CD14-positive monocyte (primary cell): ENCODE measurements at regions not wholly inside any gene's neighbourhood (a gene's known extent, or its start where the extent isn't known, plus 50 kb on each side); places are given as distances from the start of the nearest gene placed in this dataset.

Experiments
- DNase-seq, 3 donors: peaks; one replicate each; pipeline ENCODE4 v3.0.0-alpha.2; 2011 to 2022
- H2AFZ ChIP-seq: 2 replicates; pipeline ENCODE4 v1.6.0; 2012; ENCODE audit warnings: mild to moderate bottlenecking, low read depth, low read length, inconsistent platforms; ENCODE audit not compliant: insufficient read depth, poor library complexity, severe bottlenecking
- H3K27ac ChIP-seq, 2 donors: 1 replicate in 1 of 2; 2 replicates in 1 of 2; pipeline ENCODE4 v1.5.1; 2012 to 2013; ENCODE audit warnings: low read length in 2 of 2, control low read depth in 1 of 2, inconsistent platforms in 1 of 2, low read depth in 1 of 2, mild to moderate bottlenecking in 1 of 2
- H3K27me3 ChIP-seq, 2 donors: one replicate each; pipeline versions ENCODE4 v1.6.0 to v1.6.1; 2011 to 2013; ENCODE audit warnings: low read length in 2 of 2; ENCODE audit not compliant: control insufficient read depth in 2 of 2, insufficient read depth in 2 of 2
- H3K36me3 ChIP-seq, 2 donors: replicated peaks in 1 of 2; 1 replicate in 1 of 2; 2 replicates in 1 of 2; pipeline versions ENCODE4 v1.5.1 to v1.6.1; 2012 to 2013; ENCODE audit warnings: low read length in 2 of 2, control low read depth in 1 of 2, inconsistent platforms in 1 of 2, mild to moderate bottlenecking in 1 of 2; ENCODE audit not compliant: insufficient read depth in 2 of 2, control insufficient read depth in 1 of 2
- H3K4me1 ChIP-seq, 2 donors: 1 replicate in 1 of 2; 2 replicates in 1 of 2; pipeline versions ENCODE4 v1.5.1 to v1.6.1; 2012 to 2013; ENCODE audit warnings: low read length in 2 of 2, control low read depth in 1 of 2, inconsistent platforms in 1 of 2, mild to moderate bottlenecking in 1 of 2, moderate library complexity in 1 of 2; ENCODE audit not compliant: insufficient read depth in 2 of 2, control insufficient read depth in 1 of 2
- H3K4me2 ChIP-seq: replicated peaks from 2 replicates; pipeline ENCODE3; 2012; ENCODE audit warnings: low read length, moderate library complexity, mild to moderate bottlenecking; ENCODE audit not compliant: poor library complexity, severe bottlenecking; ENCODE audit errors: extremely low read depth
- H3K4me3 ChIP-seq, 3 experiments: fragments of 200-600 bp in 1 of 3; sonication (generic) in 1 of 3; replicated peaks in 1 of 3; 1 replicate in 2 of 3; 2 replicates in 1 of 3; pipeline ENCODE4 v1.5.1; 2011 to 2013; ENCODE audit warnings: low read length in 3 of 3, mild to moderate bottlenecking in 3 of 3, control low read depth in 2 of 3, low read depth in 2 of 3, inconsistent platforms in 1 of 3, moderate library complexity in 1 of 3
- H3K79me2 ChIP-seq: 2 replicates; pipeline ENCODE4 v1.6.0; 2012; ENCODE audit warnings: mild to moderate bottlenecking, control low read depth, inconsistent platforms, low read length, moderate library complexity; ENCODE audit not compliant: insufficient read depth
- H3K9ac ChIP-seq: 2 replicates; pipeline ENCODE4 v1.6.0; 2017; ENCODE audit warnings: low read length, mild to moderate bottlenecking; ENCODE audit not compliant: insufficient read depth, poor library complexity, severe bottlenecking
- H3K9me3 ChIP-seq, 2 donors: replicated peaks in 1 of 2; 1 replicate in 1 of 2; 2 replicates in 1 of 2; pipeline versions ENCODE4 v1.5.1 to v1.6.1; 2012 to 2013; ENCODE audit warnings: low read length in 2 of 2, control low read depth in 1 of 2; ENCODE audit not compliant: control insufficient read depth in 1 of 2, insufficient read depth in 1 of 2
- H4K20me1 ChIP-seq: 2 replicates; pipeline ENCODE4 v1.6.0; 2012; ENCODE audit warnings: mild to moderate bottlenecking, low read length, control low read depth, moderate library complexity; ENCODE audit not compliant: insufficient read depth
- H3K27ac Mint-ChIP-seq, 7 donors: one replicate each; pipeline ENCODE4 v1.8.0; 2020; ENCODE audit warnings: mild to moderate bottlenecking in 7 of 7, mixed read lengths in 7 of 7, moderate library complexity in 6 of 7, inconsistent platforms in 2 of 7
- H3K27me3 Mint-ChIP-seq, 3 donors: one replicate each; pipeline ENCODE4 v1.8.0; 2021 to 2022; ENCODE audit warnings: low read depth in 3 of 3, mild to moderate bottlenecking in 3 of 3, mixed read lengths in 3 of 3, moderate library complexity in 3 of 3, inconsistent platforms in 1 of 3
- H3K36me3 Mint-ChIP-seq, 2 donors: one replicate each; pipeline ENCODE4 v1.8.0; 2020; ENCODE audit warnings: mixed read lengths in 2 of 2, inconsistent platforms in 1 of 2, mild to moderate bottlenecking in 1 of 2
- H3K4me1 Mint-ChIP-seq: one replicate; pipeline ENCODE4 v1.8.0; 2020; ENCODE audit warnings: mild to moderate bottlenecking, mixed read lengths
- H3K4me3 Mint-ChIP-seq, 2 donors: one replicate each; pipeline ENCODE4 v1.8.0; 2020; ENCODE audit warnings: mild to moderate bottlenecking in 2 of 2, mixed read lengths in 2 of 2, moderate library complexity in 1 of 2
- H3K9me3 Mint-ChIP-seq, 7 donors: one replicate each; pipeline ENCODE4 v1.8.0; 2020 to 2022; ENCODE audit warnings: mixed read lengths in 7 of 7, mild to moderate bottlenecking in 6 of 7, moderate library complexity in 6 of 7, inconsistent platforms in 2 of 7
- WGBS: methylation state at CpG from one replicate; pipeline ENCODE4 v1.1.5; 2013; ENCODE audit warnings: missing lambda C conversion rate; ENCODE audit not compliant: insufficient coverage; 5-methylcytosine and 5-hydroxymethylcytosine counted together
- intact Hi-C, 2 donors: fragments of 100-400 bp; cut with micrococcal nuclease; formaldehyde crosslinking; loops; one replicate each; pipeline versions ENCODE4 v1.15.0 to v1.15.1; 2023
- TF ChIP-seq, protein P1 (sequence below): fragments of 200-600 bp; IDR thresholded peaks from one replicate; pipeline ENCODE4 v1.8.0; 2022; ENCODE audit warnings: antibody characterized with exemption, mild to moderate bottlenecking

DNA sequence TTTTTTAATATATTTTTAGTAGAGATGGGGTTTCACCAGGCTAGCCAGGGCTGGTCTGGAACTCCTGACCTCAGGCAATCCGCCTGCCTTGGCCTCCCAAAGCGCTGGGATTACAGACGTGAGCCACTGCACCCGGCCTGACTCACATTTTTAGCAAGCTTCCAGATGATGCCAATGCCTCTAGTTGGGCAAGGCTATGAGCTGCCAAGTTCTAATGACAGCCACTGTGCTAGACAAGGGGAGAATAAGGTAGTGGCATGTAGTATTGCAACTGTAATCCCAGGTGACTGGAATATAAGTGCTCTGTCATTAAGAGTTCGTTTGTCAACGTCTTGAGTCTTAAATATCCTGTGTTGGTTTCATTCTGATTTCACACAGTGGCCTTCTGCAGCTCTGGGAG, 96.7 kb downstream of the SLIT2 start:
- Mint-ChIP-seq H3K36me3 (no peaks in the 10 kb centered on the region), H3K9me3 (peaks cover 0 to 3% (median 0%) of the 10 kb centered on the region in 7 donors), H3K27me3 (no peaks in the 10 kb centered on the region), H3K4me1 (no peaks in the 10 kb centered on the region), H3K27ac (no peak overlapping the region), H3K4me3 (no peak overlapping the region)
- Histone ChIP-seq H2AFZ (no peak overlapping the region), H3K79me2 (no peaks in the 10 kb centered on the region), H3K27me3 (no peaks in the 10 kb centered on the region), H3K9ac (no peak overlapping the region), H3K4me1 (no peaks in the 10 kb centered on the region), H3K36me3 (no peaks in the 10 kb centered on the region), H3K9me3 (no peaks in the 10 kb centered on the region), H3K4me3 (no peak overlapping the region), H3K27ac (no peak overlapping the region), H3K4me2 (no peak overlapping the region), H4K20me1 (no peaks in the 10 kb centered on the region)
- intact Hi-C loops: no loop called here
- no peak for DNase-seq
- TF ChIP-seq, protein P1, sequence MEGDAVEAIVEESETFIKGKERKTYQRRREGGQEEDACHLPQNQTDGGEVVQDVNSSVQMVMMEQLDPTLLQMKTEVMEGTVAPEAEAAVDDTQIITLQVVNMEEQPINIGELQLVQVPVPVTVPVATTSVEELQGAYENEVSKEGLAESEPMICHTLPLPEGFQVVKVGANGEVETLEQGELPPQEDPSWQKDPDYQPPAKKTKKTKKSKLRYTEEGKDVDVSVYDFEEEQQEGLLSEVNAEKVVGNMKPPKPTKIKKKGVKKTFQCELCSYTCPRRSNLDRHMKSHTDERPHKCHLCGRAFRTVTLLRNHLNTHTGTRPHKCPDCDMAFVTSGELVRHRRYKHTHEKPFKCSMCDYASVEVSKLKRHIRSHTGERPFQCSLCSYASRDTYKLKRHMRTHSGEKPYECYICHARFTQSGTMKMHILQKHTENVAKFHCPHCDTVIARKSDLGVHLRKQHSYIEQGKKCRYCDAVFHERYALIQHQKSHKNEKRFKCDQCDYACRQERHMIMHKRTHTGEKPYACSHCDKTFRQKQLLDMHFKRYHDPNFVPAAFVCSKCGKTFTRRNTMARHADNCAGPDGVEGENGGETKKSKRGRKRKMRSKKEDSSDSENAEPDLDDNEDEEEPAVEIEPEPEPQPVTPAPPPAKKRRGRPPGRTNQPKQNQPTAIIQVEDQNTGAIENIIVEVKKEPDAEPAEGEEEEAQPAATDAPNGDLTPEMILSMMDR: no peak
- WGBS: 89% methylated on average over 4 of the region's 6 CpGs

DNA sequence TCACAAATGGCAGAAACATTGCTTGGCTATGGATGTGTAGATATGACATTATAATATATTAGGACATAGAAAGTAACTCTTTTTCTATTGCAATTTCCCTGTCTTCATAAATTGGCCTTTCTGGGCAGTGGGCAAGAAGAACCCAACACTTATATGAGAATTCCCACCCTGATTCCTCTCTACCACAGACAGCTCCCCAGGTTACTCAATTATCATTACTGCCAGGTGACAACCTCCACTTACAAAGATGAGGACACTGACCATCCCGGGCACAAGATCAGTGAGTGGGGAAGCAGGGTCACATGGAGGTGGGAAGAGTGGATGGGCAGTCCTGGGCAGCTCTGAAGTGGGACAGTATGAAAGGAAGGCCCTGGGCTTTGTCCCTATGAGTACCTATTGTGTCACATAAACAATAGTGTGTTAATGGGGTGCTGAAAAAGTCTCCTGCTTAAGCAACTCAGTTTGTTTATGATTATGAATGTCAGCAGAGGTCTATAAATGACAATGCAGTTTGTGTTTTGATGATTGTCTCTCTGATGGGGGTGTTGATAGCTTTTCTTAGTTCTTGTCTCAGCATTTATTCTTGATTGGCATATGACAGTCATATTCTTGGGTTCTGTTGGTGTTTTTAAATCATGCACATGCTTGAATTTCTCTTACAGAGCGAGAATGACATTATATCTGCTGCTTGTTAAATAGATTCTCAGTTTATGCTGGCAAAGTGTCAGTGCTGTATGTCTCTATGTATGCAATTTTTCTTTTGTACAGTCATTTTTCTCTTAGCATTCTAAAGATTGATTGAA, 99.9 kb downstream of the SLIT2 start:
- H3K4me3 ChIP-seq: no peak overlapping the region
- H3K79me2 ChIP-seq: no peaks in the 10 kb centered on the region
- H3K36me3 ChIP-seq: no peaks in the 10 kb centered on the region
- H3K27me3 ChIP-seq: no peaks in the 10 kb centered on the region
- peaks cover 0 to 4% (median 0%) of the 10 kb centered on the region in 3 donors for H3K27me3 Mint-ChIP-seq
- no peak overlapping the region for H3K4me2 ChIP-seq
- WGBS: no CpG with 5 or more reads among the region's 2 CpGs
- no peak overlapping the region for H3K27ac ChIP-seq
- H3K4me1 ChIP-seq: no peaks in the 10 kb centered on the region
- H3K9me3 Mint-ChIP-seq: peaks cover 0 to under 1% (median 0%) of the 10 kb centered on the region in 7 donors
- no peaks in the 10 kb centered on the region for H4K20me1 ChIP-seq
- intact Hi-C loops: no loop called here
- H3K9me3 ChIP-seq: no peaks in the 10 kb centered on the region
- DNase-seq: no peak
- H3K27ac Mint-ChIP-seq: no peak overlapping the region
- TF ChIP-seq, protein P1: no peak
- H2AFZ ChIP-seq: no peak overlapping the region
- H3K36me3 Mint-ChIP-seq: no peaks in the 10 kb centered on the region
- no peaks in the 10 kb centered on the region for H3K4me1 Mint-ChIP-seq
- no peak overlapping the region for H3K4me3 Mint-ChIP-seq
- H3K9ac ChIP-seq: no peak overlapping the region
